ENCODE measurements at regions not wholly inside any gene's neighbourhood (a gene's known extent, or its start where the extent isn't known, plus 50 kb on each side); places are given as distances from the start of the nearest gene placed in this dataset.

- TF ChIP-seq CTCF (conservative IDR thresholded peaks at IDR 0.05; ENCODE audit: low read depth in 2 of 2) = no peak
- TF ChIP-seq EZH2 (IDR thresholded peaks at IDR 0.05; ENCODE audit: low read depth, unreplicated experiment) = no peak
- TF ChIP-seq POLR2AphosphoS5 (IDR thresholded peaks at IDR 0.05; ENCODE audit: low read depth) = no peak
- no peak for TF ChIP-seq REST (IDR thresholded peaks at IDR 0.05; ENCODE audit: unreplicated experiment)
- TF ChIP-seq STAT1 (IDR thresholded peaks at IDR 0.05; ENCODE audit: unreplicated experiment) = no peak
- TF ChIP-seq ETS1 (IDR thresholded peaks at IDR 0.05) = no peak
These were observed 80.3 kb upstream of the DCLK2 start for GRCh38 chr4:149997881-149998421.
